GM12878 (cell line): ENCODE measurements at regions not wholly inside any gene's neighbourhood (a gene's known extent, or its start where the extent isn't known, plus 50 kb on each side); places are given as distances from the start of the nearest gene placed in this dataset.
A peak's percentile ranks its signal among the peaks of the same experiment; 100 is the strongest.

ENCODE experiments used
- BCL11A ChIP-seq: IDR thresholded peaks from 2 replicates; pipeline ENCODE4 v1.6.1; 2011; ENCODE audit warnings: low read depth, low read length
- BCL3 ChIP-seq: IDR thresholded peaks from 2 replicates; pipeline ENCODE4 v1.6.1; 2011; ENCODE audit warnings: borderline replicate concordance, low read depth, mild to moderate bottlenecking, moderate library complexity, low read length; ENCODE audit not compliant: insufficient read depth, poor library complexity, severe bottlenecking
- BHLHE40 ChIP-seq, 2 experiments: fragments of 450-650 bp in 1 of 2; IDR thresholded peaks; 2 replicates each; pipeline ENCODE4 v1.6.1; 2011 to 2017; ENCODE audit warnings: low read depth in 2 of 2, borderline replicate concordance in 1 of 2, improper control_type of control experiment in 1 of 2, low read length in 1 of 2, mild to moderate bottlenecking in 1 of 2
- ELK1 ChIP-seq: IDR thresholded peaks from 2 replicates; pipeline ENCODE4 v1.6.1; 2012; ENCODE audit warnings: low read depth, low read length, improper control_type of control experiment
- EP300 ChIP-seq, 2 experiments: fragments of 150-350 bp in 1 of 2; IDR thresholded peaks; 2 replicates each; pipeline ENCODE4 v1.6.1; 2011 to 2012; ENCODE audit warnings: low read depth in 2 of 2, low read length in 2 of 2, borderline replicate concordance in 1 of 2, improper control_type of control experiment in 1 of 2, inconsistent platforms in 1 of 2; ENCODE audit not compliant: control insufficient read depth in 1 of 2
- HCFC1 ChIP-seq: fragments of 150-350 bp; IDR thresholded peaks from 2 replicates; pipeline ENCODE4 v1.6.1; 2014; ENCODE audit warnings: low read length
- KDM1A ChIP-seq: fragments of 200-600 bp; sonication (generic); IDR thresholded peaks from 2 replicates; pipeline ENCODE4 v1.6.1; 2016; ENCODE audit warnings: borderline replicate concordance
- LARP7 ChIP-seq: fragments of 450-650 bp; IDR thresholded peaks from 2 replicates; pipeline ENCODE4 v1.6.1; 2017; ENCODE audit warnings: mild to moderate bottlenecking
- MAX ChIP-seq: IDR thresholded peaks from 2 replicates; pipeline ENCODE4 v1.6.1; 2012; ENCODE audit warnings: low read depth, low read length, improper control_type of control experiment
- MTA2 ChIP-seq: fragments of 450-650 bp; IDR thresholded peaks from 2 replicates; pipeline ENCODE4 v1.6.1; 2016; ENCODE audit warnings: low read depth, mild to moderate bottlenecking, moderate library complexity
- MTA3 ChIP-seq: IDR thresholded peaks from 2 replicates; pipeline ENCODE4 v1.6.1; 2012; ENCODE audit warnings: low read length, inconsistent platforms, borderline replicate concordance
- NFIC ChIP-seq: IDR thresholded peaks from 2 replicates; pipeline ENCODE4 v1.6.1; 2012; ENCODE audit warnings: low read depth, mild to moderate bottlenecking, inconsistent platforms, low read length, moderate library complexity
- PAX8 ChIP-seq: fragments of 450-650 bp; IDR thresholded peaks from 2 replicates; pipeline ENCODE4 v1.6.1; 2017; ENCODE audit warnings: mild to moderate bottlenecking, moderate library complexity
- POLR2A ChIP-seq: IDR thresholded peaks from 2 replicates; pipeline ENCODE4 v1.6.1; 2011; ENCODE audit warnings: low read depth, mild to moderate bottlenecking, low read length
- REST ChIP-seq: IDR thresholded peaks from 2 replicates; pipeline ENCODE4 v1.6.1; 2012; ENCODE audit warnings: mild to moderate bottlenecking, low read depth, low read length
- SMAD1 ChIP-seq: fragments of 450-650 bp; IDR thresholded peaks from 2 replicates; pipeline ENCODE4 v1.6.1; 2018; ENCODE audit warnings: mild to moderate bottlenecking, low read depth; ENCODE audit not compliant: partially characterized antibody
- STAT1 ChIP-seq: fragments of 450-650 bp; conservative IDR thresholded peaks from 2 replicates; pipeline ENCODE4 v1.6.1; 2014; ENCODE audit warnings: antibody characterized with exemption, mild to moderate bottlenecking
- TCF12 ChIP-seq: IDR thresholded peaks from 2 replicates; pipeline ENCODE4 v1.6.1; 2011; ENCODE audit warnings: low read depth, mild to moderate bottlenecking, low read length
- ZNF384 ChIP-seq: IDR thresholded peaks from 2 replicates; pipeline ENCODE4 v1.6.1; 2012; ENCODE audit warnings: low read depth, mild to moderate bottlenecking, low read length, improper control_type of control experiment, borderline replicate concordance
- ZNF622 ChIP-seq: fragments of 450-650 bp; IDR thresholded peaks from 2 replicates; pipeline ENCODE4 v1.6.1; 2017; ENCODE audit warnings: mild to moderate bottlenecking, inconsistent platforms
- ZNF687 ChIP-seq: fragments of 450-650 bp; IDR thresholded peaks from 2 replicates; pipeline ENCODE4 v1.6.1; 2017; ENCODE audit warnings: mild to moderate bottlenecking, moderate library complexity
- ZSCAN29 ChIP-seq: fragments of 450-650 bp; IDR thresholded peaks from 2 replicates; pipeline ENCODE4 v1.6.1; 2017; ENCODE audit warnings: mild to moderate bottlenecking, moderate library complexity

GRCh38 chr2:147628971-147629421, 215.8 kb upstream of the ACVR2A start (continued):
- no peak for TF ChIP-seq REST
- TF ChIP-seq NFIC = peak; percentile 99
- TF ChIP-seq ZSCAN29 = peak; percentile 84
- no peak for TF ChIP-seq ZNF687
- no peak for TF ChIP-seq ELK1
- TF ChIP-seq ZNF384 = no peak
- no peak for TF ChIP-seq POLR2A
- peak; percentile 84 to 89; a peak in 3 of 4 replicates for TF ChIP-seq EP300 (IDR thresholded peaks at IDR 0.05; ENCODE audit: borderline replicate concordance in 1 of 2, control insufficient read depth in 1 of 2, low read depth in 2 of 2, low read length in 2 of 2)
- TF ChIP-seq KDM1A = no peak
- peak; percentile 23 for TF ChIP-seq SMAD1
- TF ChIP-seq PAX8 = no peak
- TF ChIP-seq LARP7 = no peak
- no peak for TF ChIP-seq TCF12
- TF ChIP-seq STAT1 = no peak
- TF ChIP-seq MTA3 = peak; percentile 66; the same call in 1 of the 2 replicates
- TF ChIP-seq MTA2 = peak; percentile 98
- TF ChIP-seq BCL3 = peak; percentile 48
- peak; percentile 86 for TF ChIP-seq BCL11A
- no peak for TF ChIP-seq ZNF622
- TF ChIP-seq HCFC1 = no peak
- peak; percentile 28 to 40; a peak in 2 of 4 replicates for TF ChIP-seq BHLHE40 (IDR thresholded peaks at IDR 0.05; ENCODE audit: borderline replicate concordance in 1 of 2, low read depth in 2 of 2, low read length in 1 of 2)
- TF ChIP-seq MAX = no peak
